ENCODE measurements at regions not wholly inside any gene's neighbourhood (a gene's known extent, or its start where the extent isn't known, plus 50 kb on each side); places are given as distances from the start of the nearest gene placed in this dataset.

DNA sequence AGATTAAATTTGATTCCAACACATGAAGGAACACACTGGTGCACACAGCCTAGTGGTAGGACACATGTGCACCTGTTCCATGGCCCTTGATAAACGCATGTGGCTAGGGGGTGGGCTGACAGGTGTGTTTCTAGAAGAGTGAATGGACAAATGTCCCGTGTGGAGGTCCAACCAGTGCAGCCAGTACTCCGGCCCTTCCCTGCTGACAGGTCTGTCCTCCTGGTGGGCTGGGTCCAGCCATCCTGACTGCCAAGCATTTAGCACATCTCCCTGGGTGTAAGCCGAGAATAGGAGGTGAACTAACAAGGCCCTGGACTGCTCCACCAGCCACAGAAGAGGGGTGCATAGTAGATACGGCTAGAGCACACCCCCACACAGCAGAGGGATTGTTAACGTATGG, 258.7 kb upstream of the RAB6C start:
- in situ Hi-C loops (cut with MboI; ENCODE audit: low sequenced_read_pairs) = no loop called here

- in situ Hi-C loops (cut with MboI; ENCODE audit: low sequenced_read_pairs) = no loop called here
Measured at GRCh38 chr2:129721236-129721635, 258.2 kb upstream of the RAB6C start.

DNA sequence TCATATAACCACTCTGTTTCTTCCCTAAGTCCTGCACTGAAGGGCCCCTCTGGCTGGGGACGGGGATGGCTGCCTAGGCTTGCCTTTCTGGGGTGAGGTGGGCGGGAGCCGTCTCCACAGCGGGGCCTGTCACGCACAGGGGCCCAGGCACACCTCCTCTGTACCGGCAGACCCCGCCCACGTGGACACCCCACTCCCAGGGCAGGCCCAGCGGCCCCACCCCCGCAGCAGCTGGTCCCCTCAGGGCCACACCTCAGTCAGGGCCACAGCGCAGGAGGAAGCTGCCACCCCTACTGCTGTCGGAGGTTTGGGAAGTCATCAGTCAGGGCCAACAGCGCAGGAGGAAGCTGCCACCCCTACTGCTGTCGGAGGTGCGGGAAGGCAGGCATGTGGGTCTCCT, 257.6 kb upstream of the RAB6C start:
- in situ Hi-C loops (cut with MboI; ENCODE audit: low sequenced_read_pairs) = no loop called here

- in situ Hi-C loops (cut with MboI; ENCODE audit: low sequenced_read_pairs) = no loop called here
Measured at GRCh38 chr2:129722306-129723019, 257.0 kb upstream of the RAB6C start.

DNA sequence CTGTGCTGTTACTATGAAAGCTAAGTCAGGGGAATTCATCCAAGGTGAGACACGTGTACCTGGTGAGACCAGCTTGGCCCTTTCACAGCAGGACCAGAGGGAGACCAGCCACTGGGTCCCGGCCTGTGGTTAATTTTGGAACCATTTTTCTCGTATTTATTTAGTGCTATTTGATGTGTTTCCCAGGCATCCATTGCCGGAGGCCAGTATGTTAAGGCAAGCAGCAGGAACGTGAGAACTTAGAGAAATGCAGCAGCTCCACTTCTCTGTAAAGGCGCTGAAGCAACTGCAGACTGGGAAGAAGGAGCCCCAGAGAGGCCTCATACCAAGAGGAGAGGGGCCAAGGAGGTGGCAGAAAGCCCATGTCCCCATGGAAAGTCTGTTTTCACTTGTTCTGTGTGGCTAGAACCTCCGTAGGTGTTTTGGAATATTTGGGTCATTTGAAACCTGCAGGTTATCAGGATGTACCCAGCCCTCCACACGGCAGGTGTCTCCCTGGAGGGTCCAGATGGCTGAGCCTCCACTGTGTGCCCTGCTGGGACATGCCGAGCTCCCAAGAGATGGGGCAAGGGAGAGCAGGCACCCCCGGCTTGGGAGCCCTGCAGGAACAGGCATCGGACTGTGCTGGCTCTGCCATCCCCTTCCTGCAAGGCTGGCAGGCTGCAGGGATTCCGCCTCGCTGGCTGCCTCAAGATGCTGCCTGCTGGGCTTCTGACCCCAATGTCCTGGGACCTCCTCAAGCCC, 256.0 kb upstream of the RAB6C start:
- in situ Hi-C loops (cut with MboI; ENCODE audit: low sequenced_read_pairs) = no loop called here

DNA sequence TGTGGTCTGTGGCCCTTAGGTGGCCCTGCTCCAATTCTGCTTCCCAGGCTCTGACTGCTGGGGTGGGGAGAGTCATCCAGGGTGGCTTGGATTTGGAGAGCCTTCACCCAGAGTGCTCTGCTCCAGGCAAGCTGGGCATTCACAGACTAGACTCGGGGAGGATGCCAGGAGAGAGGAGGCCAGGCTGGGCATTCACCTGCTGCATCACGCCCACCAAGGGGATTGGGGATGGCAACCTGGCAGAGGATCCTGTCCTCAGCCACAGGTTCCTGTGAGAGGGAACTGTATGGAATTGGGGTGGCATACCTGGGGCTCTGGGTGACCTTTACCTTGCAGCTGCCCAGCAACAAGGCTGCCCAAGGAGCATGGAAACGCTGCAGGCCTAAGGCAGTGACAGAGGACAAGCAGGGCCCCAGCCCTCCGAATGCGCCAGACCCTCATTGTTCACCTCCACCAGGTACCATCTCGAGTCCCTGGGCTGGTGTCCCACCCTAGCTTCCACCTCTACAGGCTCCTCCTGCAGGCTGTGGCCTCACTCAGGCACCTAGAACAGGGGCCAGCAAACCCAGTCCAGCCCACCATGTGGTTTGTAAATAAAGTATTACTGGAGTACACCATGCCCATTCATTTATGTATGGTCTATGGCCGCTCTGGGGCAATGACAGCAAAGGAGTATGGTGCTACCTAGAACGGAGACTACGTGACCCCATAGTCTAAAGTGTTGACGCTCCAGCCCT, 255.3 kb upstream of the RAB6C start:
- in situ Hi-C loops (cut with MboI; ENCODE audit: low sequenced_read_pairs) = no loop called here

- in situ Hi-C loops (cut with MboI; ENCODE audit: low sequenced_read_pairs) = no loop called here
Measured at GRCh38 chr2:129726216-129726615, 253.2 kb upstream of the RAB6C start.

GRCh38 chr2:129727286-129727685, 252.2 kb upstream of the RAB6C start:
- in situ Hi-C loops (cut with MboI; ENCODE audit: low sequenced_read_pairs) = no loop called here

GRCh38 chr2:129728035-129728972, 251.2 kb upstream of the RAB6C start:
- in situ Hi-C loops (cut with MboI; ENCODE audit: low sequenced_read_pairs) = no loop called here

DNA sequence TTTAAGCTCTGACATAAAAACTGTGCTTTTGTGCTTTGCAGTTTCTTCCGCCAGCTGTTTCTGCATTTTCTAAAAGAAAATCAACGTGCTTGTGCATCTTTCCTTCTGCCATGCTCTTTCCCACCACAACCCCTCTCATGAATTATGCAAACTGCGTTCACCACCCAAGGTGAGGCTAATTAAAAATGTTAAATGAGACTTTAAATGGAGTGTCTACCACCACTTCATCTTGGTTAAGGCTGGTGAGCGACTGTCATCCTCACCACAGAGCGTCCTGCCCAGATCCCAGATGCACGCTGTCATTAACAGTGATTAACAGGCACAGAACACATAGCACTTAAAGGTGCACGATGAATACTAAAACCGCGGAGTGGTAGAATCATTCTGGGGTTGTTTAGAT, 250.5 kb upstream of the RAB6C start:
- in situ Hi-C loops (cut with MboI; ENCODE audit: low sequenced_read_pairs) = no loop called here

GRCh38 chr2:129729646-129730045, 249.8 kb upstream of the RAB6C start:
- in situ Hi-C loops (cut with MboI; ENCODE audit: low sequenced_read_pairs) = no loop called here

- in situ Hi-C loops (cut with MboI; ENCODE audit: low sequenced_read_pairs) = no loop called here
Measured at GRCh38 chr2:129730979-129731378, 248.5 kb upstream of the RAB6C start.

- in situ Hi-C loops (cut with MboI; ENCODE audit: low sequenced_read_pairs) = no loop called here
Measured at GRCh38 chr2:129731907-129732629, 247.4 kb upstream of the RAB6C start.

- in situ Hi-C loops (cut with MboI; ENCODE audit: low sequenced_read_pairs) = no loop called here
Measured at GRCh38 chr2:129732630-129733026, 246.8 kb upstream of the RAB6C start.

DNA sequence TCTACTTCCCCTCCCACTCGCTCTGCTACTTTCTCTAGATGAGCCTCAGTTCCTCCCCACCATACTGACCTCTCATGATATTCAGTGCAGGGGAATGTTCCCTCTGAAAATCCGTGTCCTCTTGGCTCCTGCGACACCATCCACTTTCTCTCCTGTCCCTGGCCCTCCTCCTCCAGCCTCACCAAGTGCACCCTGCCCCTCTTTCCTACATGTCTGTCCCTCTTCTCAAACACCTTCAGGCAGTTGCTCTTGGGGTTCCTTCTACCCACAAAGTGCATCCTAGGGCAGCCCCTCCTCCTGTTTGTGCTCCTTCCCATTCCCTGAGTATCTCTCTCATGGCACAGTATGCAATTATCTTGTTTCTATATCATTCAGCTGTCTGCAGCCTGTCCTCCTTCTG, 246.4 kb upstream of the RAB6C start:
- in situ Hi-C loops (cut with MboI; ENCODE audit: low sequenced_read_pairs) = no loop called here

DNA sequence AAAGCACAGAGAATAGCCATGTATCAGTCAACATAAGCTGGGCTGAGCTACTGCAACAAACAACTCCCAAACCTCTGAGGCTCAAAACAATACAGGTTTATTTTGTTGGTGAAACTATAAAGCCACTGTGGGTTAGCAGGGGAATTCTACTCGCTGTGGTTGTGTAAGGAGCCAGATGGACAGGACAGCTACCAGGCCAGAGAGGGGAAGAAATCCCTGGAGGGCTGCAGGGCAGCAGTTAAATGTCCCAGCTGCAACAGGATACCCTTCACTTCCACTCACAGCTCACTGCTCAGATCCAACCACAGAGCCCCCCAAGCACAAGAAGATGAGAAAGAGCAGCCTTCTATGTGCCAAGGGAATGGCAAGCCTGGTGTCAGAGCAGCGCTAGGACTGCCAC, 245.9 kb upstream of the RAB6C start:
- in situ Hi-C loops (cut with MboI; ENCODE audit: low sequenced_read_pairs) = no loop called here

DNA sequence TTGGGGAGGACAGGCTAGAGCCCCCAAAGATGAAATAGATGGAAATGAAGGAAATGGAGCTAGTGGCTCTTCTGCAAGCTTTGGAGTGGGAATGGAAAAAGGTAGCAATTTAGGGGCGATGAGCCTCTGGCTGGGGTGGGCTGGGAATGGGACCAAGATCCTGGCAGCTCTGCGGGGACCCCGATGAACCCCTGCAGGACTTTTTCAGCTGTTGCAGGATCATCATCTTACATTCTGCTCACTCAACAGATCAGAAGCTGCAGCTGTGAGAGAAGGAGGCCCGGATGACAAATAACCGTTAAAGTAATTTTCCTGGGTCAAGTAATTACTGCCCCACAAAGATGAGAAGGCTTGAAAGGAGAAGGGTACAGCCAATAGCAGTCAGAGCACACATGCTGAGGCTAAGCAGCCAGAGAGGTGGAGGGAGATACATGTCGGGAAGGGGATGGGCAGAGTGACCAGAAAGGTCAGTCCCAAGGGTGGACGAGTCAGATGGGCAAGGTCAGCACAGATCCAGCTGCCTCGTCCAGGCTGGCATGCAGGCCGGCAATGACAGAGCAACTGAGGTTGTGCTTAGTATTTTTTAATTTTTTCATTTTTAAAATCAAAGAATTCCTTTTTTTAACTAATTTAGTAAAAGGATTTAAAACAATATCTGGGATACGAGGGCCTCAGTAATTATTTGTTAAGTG, 245.0 kb upstream of the RAB6C start:
- in situ Hi-C loops (cut with MboI; ENCODE audit: low sequenced_read_pairs) = no loop called here

DNA sequence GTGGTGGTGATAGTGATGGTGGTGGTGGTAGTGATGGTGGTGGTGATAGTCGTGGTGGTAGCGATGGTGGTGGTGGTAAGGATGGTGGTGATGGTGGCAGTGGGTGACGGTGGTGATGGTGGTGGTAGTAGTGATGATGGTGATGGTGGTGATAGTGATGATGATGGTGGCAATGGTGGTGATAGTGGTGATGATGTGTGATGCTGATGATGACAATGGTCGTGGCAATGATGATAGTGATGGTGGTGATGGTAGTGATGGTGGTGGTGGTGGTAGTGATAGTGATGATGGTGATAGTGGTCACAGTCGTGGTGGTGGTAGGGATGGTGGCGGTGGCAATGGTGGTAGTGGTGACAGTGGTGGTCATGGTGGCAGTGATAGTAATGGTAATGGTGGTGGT, 243.9 kb upstream of the RAB6C start:
- in situ Hi-C loops (cut with MboI; ENCODE audit: low sequenced_read_pairs) = no loop called here

DNA sequence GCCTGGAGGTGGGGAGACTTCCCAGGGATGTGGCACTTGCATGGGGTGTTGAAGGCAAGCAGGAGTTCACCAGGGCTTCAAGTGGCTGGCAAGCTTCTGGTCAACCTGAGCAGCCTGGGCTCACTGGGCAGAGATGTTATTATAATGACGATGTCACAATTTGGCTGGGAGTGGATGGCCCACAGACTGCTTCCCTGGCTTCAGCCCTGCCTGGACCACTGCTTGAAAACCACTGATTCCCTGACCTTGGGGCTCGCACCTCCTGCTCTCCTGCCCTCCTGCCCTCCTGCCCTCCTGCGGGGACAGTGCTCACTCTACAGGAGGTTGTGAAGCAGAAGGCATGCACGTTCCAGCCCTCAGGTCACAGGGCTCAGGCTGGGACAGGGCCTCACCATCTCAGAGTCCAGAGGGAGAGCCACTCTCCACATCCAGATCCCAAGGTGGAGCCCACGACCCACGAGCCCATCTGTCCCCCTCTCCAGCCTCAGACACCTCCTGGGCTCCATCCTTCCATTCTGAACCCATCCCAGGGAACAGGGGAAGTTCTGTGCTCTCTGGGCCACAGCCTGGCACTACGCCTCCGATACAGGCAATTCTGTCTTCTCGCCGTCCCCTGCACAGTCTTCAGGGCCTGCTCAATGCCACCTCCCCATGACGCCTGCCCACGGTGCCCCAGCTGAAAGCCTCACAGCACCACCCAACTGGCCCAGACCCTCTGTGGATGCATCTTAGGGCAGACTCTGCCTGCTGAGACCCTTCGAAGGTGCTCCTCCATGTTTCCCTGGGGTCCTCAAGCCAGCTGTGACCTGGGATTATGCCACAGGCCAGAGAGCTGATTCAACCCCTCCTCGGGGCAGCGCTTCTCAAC, 241.6 kb upstream of the RAB6C start:
- in situ Hi-C loops (cut with MboI; ENCODE audit: low sequenced_read_pairs) = no loop called here

Data from HL-60/S4 treated with retinoic acid at 250 ng/mL for 4 days and 3 days (cell line).